Neutrophil (primary cell): ENCODE measurements at regions not wholly inside any gene's neighbourhood (a gene's known extent, or its start where the extent isn't known, plus 50 kb on each side); places are given as distances from the start of the nearest gene placed in this dataset.
A peak's percentile ranks its signal among the peaks of the same experiment; 100 is the strongest.
"Not testable (repeated sequence)": the region's sequence is repeated elsewhere in the genome, so short reads cannot be mapped to it uniquely, and the experiment has no call there.

ENCODE experiments used
- H3K27ac ChIP-seq: fragments of 200-600 bp; sonication (generic); 2 replicates; pipeline ENCODE4 v1.5.1; 2016; ENCODE audit warnings: mild to moderate bottlenecking, moderate library complexity
- H3K27me3 ChIP-seq: fragments of 200-600 bp; sonication (generic); 2 replicates; pipeline ENCODE4 v1.6.0; 2016; ENCODE audit warnings: mild to moderate bottlenecking
- H3K36me3 ChIP-seq: fragments of 200-600 bp; sonication (generic); 2 replicates; pipeline ENCODE4 v1.5.1; 2017
- H3K4me1 ChIP-seq, 2 experiments: fragments of 200-600 bp in 1 of 2; sonication (generic) in 1 of 2; 1 replicate in 1 of 2; 2 replicates in 1 of 2; pipeline versions ENCODE4 v1.5.1 to v1.6.1; 2013 to 2016; ENCODE audit warnings: low read depth in 1 of 2, low read length in 1 of 2, mild to moderate bottlenecking in 1 of 2, moderate library complexity in 1 of 2; ENCODE audit not compliant: control insufficient read depth in 1 of 2, insufficient read depth in 1 of 2
- H3K4me3 ChIP-seq, 2 experiments: fragments of 200-600 bp in 1 of 2; sonication (generic) in 1 of 2; 1 replicate in 1 of 2; 2 replicates in 1 of 2; pipeline ENCODE4 v1.5.1; 2013 to 2016; ENCODE audit warnings: low read depth in 1 of 2, low read length in 1 of 2, mild to moderate bottlenecking in 1 of 2, moderate library complexity in 1 of 2
- H3K9me3 ChIP-seq: fragments of 200-600 bp; sonication (generic); 2 replicates; pipeline ENCODE4 v1.5.1; 2016
- TF ChIP-seq, protein P1 (sequence below): fragments of 200-600 bp; sonication (generic); IDR thresholded peaks from 2 replicates; pipeline ENCODE4 v1.5.1; 2016; ENCODE audit warnings: antibody characterized with exemption

DNA sequence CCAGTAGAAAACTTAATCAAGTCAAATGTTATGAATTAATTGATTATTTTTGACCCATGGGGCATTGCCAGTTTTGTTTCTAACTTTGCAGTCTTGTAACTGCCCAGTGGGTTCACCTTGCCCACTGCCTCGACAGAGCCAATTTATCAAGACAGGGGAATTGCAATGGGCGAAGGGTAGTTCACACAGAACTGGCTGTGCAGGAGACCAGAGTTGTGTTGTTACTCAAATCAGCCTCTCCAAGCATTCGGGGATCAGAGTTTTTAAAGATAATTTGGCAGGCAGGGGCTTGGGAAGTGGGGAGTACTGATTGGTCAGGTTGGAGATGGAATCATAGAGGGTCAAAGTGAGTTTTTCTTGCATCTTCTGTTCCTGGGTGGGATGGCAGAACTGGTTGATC lies 168.5 kb upstream of the COPS8 start:
- no peak overlapping the region for H3K27ac ChIP-seq
- H3K36me3 ChIP-seq, result no peaks in the 10 kb centered on the region
- peaks cover 14 to 15% of the 10 kb centered on the region in 2 experiments for H3K4me1 ChIP-seq
- no peaks in the 10 kb centered on the region for H3K9me3 ChIP-seq
- TF ChIP-seq, protein P1, sequence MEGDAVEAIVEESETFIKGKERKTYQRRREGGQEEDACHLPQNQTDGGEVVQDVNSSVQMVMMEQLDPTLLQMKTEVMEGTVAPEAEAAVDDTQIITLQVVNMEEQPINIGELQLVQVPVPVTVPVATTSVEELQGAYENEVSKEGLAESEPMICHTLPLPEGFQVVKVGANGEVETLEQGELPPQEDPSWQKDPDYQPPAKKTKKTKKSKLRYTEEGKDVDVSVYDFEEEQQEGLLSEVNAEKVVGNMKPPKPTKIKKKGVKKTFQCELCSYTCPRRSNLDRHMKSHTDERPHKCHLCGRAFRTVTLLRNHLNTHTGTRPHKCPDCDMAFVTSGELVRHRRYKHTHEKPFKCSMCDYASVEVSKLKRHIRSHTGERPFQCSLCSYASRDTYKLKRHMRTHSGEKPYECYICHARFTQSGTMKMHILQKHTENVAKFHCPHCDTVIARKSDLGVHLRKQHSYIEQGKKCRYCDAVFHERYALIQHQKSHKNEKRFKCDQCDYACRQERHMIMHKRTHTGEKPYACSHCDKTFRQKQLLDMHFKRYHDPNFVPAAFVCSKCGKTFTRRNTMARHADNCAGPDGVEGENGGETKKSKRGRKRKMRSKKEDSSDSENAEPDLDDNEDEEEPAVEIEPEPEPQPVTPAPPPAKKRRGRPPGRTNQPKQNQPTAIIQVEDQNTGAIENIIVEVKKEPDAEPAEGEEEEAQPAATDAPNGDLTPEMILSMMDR, result no peak
- H3K4me3 ChIP-seq, result no peak overlapping the region
- peaks cover 11% of the 10 kb centered on the region for H3K27me3 ChIP-seq

DNA sequence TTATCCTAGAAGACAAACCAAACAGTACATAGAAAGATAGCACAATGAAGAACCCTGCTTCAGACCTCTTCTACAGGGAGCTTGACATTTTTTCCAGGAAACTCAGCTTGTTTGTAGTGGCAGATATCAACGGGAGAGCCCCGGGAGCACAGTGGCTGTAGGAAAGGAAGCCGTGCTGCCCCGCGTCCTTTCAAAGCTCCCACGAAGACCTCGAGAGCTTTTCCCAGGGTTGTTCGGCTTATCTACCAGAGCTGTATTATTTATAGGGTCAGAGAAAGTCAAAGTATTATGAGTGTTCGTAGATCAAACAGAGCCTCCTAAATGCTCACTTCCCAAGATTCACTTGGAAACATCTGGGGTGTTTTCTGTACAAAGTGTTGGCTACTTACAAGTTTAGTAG lies 167.1 kb upstream of the COPS8 start:
- TF ChIP-seq, protein P1, result no peak
- H3K36me3 ChIP-seq, result no peaks in the 10 kb centered on the region
- no peak overlapping the region for H3K27ac ChIP-seq
- peaks cover 9% of the 10 kb centered on the region for H3K27me3 ChIP-seq
- peaks cover 25 to 26% of the 10 kb centered on the region in 2 experiments for H3K4me1 ChIP-seq
- no peak overlapping the region for H3K4me3 ChIP-seq
- no peaks in the 10 kb centered on the region for H3K9me3 ChIP-seq

DNA sequence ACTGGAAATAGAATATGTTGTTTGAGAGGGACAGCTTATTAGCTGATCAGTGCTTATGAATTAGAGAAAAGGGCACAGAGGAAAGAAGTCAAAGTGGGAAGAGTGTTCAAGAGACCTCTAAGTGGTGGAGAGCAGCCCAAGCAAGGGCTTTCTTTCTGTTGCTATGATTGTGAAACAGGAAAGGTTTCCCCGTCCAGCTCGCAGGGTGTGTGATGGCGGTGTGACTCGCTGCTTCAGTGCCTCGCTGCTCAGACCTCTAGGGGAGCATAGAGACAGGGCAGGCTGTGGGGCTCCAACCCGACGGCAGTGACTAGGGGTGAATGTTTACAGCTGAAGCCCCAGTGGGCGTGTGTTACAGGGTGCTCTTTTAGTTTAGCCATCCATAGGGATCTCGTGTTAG lies 166.5 kb upstream of the COPS8 start:
- Histone ChIP-seq H3K4me3 (no peak overlapping the region), H3K4me1 (peaks cover 25 to 26% of the 10 kb centered on the region in 2 experiments), H3K27ac (no peak overlapping the region), H3K36me3 (no peaks in the 10 kb centered on the region), H3K9me3 (no peaks in the 10 kb centered on the region), H3K27me3 (peaks cover 9% of the 10 kb centered on the region)
- TF ChIP-seq, protein P1, result no peak

DNA sequence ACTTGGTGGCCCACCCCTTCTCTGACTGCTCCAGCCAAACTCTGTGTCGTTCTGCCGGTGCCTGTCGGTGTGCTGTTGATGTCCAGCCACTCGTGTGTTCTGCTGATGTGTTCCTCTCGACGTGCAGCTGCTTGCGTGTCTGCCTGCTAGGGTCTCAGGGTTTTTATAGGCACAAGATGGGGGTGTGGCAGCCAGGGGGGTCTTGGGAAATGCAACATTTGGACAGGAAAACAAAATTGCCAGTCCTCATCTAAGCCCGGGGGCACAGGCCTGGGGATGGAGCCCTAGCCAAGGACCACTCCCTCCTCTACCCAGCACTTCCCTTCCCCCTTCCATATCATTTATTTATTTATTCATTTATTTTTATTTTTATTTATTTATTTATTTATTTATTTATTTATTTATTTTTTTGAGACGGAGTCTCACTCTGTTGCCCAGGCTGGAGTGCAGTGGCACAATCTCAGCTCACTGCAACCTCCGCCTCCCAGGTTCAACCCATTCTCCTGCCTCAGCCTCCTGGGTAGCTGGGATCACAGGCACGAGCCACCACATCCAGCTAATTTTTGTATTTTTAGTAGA lies 165.8 kb upstream of the COPS8 start:
- H3K27me3 ChIP-seq, H3K9me3 ChIP-seq, H3K4me3 ChIP-seq, H3K36me3 ChIP-seq, H3K27ac ChIP-seq: not testable (repeated sequence)
- H3K4me1 ChIP-seq, result peaks cover 25 to 26% of the 10 kb centered on the region in 2 experiments

DNA sequence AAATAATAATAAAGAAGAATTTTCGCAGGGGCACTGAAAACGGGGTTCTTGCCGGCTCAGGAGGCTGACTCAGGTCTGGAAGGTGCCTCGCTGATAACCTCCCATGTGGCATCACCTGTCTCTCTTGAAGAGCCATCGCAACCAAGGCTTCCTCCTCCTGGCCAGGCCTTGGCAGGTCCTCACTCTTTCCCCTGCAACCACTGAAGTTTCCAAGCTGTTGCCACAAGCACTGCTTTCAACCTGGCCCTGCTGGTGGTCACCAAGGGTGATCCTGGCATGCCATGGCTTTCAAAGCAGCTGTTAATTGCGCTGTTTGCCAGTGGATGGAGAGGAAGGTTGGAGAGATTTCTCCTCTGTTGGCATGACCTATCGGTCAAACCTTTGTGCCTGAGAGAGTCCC lies 163.6 kb upstream of the COPS8 start:
- H3K4me1 ChIP-seq, result peaks cover 25 to 26% of the 10 kb centered on the region in 2 experiments
- H3K27ac ChIP-seq, result no peak overlapping the region
- H3K4me3 ChIP-seq, result no peak overlapping the region

DNA sequence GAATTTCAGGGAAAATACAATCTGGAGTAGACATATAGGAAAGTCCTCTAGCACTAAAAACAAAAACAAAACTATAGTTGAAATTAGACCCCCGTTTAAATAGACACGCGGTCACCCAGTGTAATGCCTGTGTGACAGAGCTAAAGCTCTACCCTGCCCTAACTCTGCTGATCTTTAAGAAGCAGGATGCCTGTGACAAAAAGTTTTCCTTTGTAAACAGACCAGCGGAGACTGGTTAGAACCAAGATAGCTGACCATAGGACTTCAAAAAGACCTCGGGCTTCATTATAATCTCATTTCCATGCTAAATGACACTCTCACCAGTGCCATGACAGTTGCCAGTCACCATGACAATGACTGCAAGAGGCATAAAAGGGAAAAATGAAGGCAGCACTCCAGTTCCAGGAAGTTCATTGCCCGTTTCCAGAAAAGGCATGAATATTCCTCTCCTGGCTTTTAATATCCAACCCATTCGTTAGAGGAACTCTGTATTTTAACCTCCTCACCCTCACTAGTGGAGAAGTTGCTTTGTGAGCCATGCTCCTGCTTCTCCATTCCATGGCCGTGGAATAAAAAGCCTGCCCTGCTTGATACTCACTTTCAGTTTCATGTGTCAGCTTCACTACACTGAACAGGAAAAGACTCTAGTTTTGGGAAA lies 157.2 kb upstream of the COPS8 start:
- H3K27ac ChIP-seq, result no peak overlapping the region
- H3K4me1 ChIP-seq, result peaks cover 0 to 8% of the 10 kb centered on the region in 2 experiments
- H3K4me3 ChIP-seq, result peak overlapping the region in 1 of 2 experiments; percentile 19
- TF ChIP-seq, protein P1, result no peak
- no peaks in the 10 kb centered on the region for H3K36me3 ChIP-seq
- H3K9me3 ChIP-seq, result no peaks in the 10 kb centered on the region
- H3K27me3 ChIP-seq, result peaks cover 40% of the 10 kb centered on the region

More for the DNA sequence above, 163.6 kb upstream of the COPS8 start:
- H3K27me3 ChIP-seq, result peaks cover 25% of the 10 kb centered on the region
- H3K9me3 ChIP-seq, result no peaks in the 10 kb centered on the region
- H3K36me3 ChIP-seq, result no peaks in the 10 kb centered on the region
- TF ChIP-seq, protein P1, result no peak
